Stimulated activated CD4-positive, alpha-beta T cell treated with anti-CD3 and anti-CD28 coated beads, TNF-alpha, amount 100 ng/mL, for 1 hour (primary cell): ENCODE measurements at regions not wholly inside any gene's neighbourhood (a gene's known extent, or its start where the extent isn't known, plus 50 kb on each side); places are given as distances from the start of the nearest gene placed in this dataset.

Source experiments
- DNase-seq, 3 donors: peaks; one replicate each; pipeline ENCODE4 v3.0.0-alpha.2; 2020; ENCODE audit warnings: low read depth in 3 of 3, low spot score in 1 of 3

- no peak for DNase-seq
These were observed 86.1 kb downstream of the C5orf15 start for GRCh38 chr5:133882389-133882695.

- DNase-seq: no peak
These were observed 86.6 kb downstream of the C5orf15 start for GRCh38 chr5:133881576-133882388.

- DNase-seq: no peak
These were observed 90.2 kb downstream of the C5orf15 start for GRCh38 chr5:133878236-133878555.

- no peak for DNase-seq
These were observed 90.8 kb downstream of the C5orf15 start for GRCh38 chr5:133877351-133878235.

DNA sequence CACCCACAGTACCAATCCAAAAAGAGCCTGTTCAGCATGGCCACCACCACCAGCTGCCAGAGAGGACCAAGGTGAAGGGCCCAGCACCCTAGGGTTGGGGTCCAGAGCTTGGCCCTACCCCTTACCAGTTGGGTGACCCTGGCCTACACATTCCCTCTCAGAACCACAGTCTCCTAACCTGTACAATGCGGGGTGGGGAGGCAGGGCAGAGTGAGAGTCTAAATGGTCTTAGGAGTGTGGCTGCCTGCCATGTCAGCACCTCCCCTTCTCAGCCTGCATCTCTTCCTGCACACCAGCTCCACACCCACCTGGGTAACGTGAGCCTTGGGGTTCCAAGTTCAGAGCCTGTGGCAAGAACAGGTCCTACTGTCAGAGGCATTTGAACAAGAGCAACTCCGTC lies 92.2 kb downstream of the C5orf15 start:
- DNase-seq: no peak

- DNase-seq: no peak
These were observed 93.2 kb downstream of the C5orf15 start for GRCh38 chr5:133875179-133875578.

DNA sequence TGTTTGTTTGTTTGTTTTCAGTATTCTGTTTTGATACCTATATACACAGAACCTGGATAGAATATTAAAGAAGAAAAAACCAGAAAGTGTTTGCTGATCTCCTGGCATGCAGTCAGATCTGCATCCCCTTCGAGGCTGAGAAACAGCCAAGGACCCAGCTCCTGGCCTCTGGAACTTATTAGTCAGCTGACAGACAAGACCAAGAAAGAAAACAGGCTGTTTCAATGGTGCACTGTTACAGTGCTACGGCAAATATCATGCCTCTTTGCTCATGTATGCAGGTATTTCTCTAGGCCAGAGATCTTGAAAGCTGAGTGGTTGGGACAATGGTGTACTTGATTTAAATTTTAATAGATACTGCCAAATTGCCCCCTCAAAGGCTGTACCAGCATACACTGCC lies 95.0 kb downstream of the C5orf15 start:
- DNase-seq: no peak

- no peak for DNase-seq
These were observed 97.8 kb downstream of the C5orf15 start for GRCh38 chr5:133870661-133871060.

DNA sequence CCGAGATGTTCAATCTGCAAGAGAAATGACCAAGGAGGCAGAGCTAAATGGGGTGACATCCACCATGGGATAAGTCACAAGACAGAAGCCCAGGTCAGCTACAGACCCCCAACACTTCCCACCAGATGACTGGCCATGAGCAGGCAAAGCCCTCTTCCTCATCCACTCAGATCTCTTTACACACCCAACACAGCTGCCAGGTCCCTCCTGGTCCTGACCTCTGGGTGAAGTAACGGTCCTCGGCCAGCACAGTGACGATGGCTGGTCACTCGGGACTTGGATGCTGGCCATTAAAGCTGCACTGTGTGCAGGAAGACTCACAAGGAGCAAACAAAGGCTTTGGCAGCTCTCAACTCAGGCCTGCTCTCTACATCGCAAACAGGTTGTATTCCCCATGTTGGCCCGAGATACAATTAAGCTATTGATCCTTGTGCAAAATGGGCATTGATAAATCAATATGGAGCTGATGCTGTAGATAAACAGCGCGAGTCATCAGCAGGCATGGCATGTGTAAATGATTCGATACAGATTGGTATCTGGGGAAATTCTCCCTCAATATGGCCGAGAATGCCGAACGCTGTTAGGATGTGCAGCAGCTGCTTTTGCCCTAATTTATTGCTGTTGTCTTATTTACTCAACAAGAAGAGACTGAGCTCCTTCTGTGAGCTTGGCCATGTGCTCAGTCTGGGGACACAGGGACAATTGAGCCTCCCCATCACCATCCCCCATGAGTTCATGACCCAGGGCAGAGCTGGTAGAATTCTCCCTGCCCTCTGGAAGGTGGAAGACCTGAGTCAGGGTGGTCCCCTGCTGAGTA lies 98.7 kb downstream of the C5orf15 start:
- no peak for DNase-seq

- DNase-seq: peak; percentile 10 to 73 (median 28)
These were observed 99.4 kb downstream of the C5orf15 start for GRCh38 chr5:133868946-133869518.

DNA sequence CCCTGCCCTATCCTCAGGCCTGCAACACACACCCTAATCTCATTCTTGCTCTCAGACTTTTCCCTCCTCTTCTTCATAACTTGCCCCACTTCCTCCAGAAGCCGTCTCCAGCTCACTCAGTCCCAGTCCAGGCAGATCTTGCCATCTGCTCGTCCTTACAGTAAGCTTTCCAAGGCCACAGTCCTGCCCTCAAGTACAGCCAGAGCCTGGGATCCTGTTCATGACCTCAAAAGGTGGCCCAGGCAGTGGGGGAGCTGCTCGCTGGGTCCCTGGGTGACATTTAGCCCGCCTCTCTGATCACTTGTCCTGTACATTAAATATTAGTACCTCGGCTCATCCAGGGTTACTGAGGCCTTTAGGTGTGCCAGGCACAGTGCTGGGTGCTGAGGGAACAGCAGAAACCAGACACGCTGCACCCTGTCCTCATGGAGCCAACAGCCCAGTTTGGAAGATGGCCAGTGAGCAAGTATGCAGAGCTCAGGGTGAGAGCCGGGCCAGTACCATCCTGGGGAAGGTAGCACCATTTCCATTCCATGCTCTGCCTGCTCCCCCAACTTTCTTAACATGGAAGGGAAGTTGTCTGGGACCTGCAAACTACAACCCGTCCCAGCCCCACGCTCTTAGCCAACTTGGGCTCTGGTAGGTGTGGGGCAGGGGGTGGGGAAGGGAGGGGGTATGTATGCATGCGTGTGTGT lies 100.4 kb downstream of the C5orf15 start:
- DNase-seq: no peak

DNA sequence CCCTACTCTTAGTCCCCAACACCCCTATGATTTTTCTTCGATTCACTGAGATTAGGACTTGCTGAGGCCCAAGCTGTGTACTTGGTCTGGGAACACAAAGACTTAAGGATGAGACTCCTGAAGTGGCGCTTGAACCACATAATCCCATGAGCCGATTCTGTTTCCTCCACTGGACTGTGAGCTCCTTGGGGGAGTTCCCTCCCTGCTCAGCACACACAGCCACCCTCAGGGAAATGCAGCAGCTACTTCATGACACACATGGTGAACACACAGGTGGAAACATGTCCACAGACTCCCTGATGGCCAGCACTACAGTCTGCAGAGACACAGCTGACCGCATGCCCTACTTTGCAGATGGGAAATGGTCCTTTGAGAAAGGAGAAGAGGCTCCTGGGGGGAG lies 101.1 kb downstream of the C5orf15 start:
- DNase-seq: no peak

DNA sequence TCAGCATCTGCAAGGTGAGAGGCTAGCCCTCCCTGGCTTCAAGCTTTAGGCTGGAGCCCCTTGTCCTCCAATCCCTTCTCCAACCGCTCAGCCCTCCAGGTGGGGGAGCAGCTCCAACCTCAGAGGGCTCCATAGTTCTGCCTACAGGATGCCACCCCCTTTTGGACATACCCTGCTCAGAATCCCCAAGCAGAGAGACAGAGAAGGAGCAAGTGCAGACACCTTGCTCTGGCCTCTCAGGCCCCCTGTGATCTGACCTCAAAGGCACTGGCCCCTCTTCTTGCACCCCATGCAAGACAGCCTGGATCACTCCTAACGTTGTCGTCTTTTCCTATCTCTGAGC lies 101.6 kb downstream of the C5orf15 start:
- no peak for DNase-seq

GRCh38 chr5:133866160-133866902 lies 102.1 kb downstream of the C5orf15 start:
- no peak for DNase-seq

- no peak for DNase-seq
These were observed 103.3 kb downstream of the C5orf15 start for GRCh38 chr5:133865113-133865512.

GRCh38 chr5:133864711-133865110 lies 103.7 kb downstream of the C5orf15 start:
- DNase-seq: no peak

DNA sequence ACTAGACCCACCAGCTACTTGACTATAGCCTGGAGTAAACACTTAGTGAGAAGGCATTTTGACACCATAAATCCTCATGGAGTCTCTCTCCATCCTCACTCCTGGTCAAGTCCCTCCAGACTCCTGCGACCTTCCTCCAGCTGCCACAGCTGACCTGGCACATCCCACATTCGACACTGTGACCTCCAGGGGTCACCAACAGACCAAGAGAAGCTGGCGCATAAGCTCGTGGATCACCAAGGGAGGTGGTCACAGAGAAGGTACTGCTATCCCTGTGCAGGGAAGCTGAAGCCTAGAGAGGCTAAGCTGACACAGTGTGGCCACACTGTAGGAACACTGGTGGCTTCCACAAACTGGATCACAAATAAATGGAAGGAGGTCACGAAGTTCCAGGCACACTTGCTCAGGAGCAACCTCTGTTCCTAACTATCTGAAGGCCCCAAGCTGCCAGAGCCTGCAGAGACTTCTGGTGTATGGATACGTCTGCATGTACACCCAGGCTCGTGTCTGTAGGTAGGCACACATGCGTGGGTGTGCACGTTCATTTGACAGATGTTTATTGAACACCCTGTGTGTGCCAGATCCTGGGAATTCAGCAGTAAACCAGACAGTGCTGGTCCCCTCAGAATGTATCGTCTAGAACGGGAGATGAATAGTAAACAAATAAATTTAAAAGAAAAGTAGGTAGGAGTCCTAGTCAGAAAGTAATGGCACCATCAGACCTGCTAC lies 104.4 kb downstream of the C5orf15 start:
- DNase-seq: no peak

DNA sequence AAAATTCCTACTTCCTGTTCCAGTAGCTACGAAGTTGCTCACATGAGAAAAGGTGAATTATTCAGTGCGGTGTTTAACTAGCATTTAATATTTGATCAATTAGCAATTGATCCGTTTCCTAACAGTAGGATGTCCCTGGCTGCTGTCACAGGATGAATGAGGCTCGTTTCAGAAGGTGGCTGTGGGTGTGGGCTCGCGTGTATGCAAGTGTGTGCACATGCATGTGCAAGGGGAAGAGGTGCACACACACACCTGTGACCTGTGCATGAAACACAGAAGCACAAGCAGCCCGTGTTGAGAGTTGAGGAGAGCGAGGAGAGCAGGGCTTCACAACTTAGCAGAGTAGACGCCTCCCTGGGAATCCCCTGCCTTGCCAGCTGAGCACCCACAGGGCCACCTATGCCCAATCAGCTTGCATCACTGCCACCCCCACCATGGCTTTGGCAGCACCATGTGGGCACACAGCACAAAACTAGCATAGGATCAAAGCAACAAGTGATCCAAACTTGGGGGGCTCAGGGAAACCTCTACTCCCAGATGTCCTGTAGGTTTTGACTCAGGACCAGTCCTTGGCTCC lies 107.2 kb downstream of the C5orf15 start:
- DNase-seq: no peak

- DNase-seq: no peak
These were observed 109.4 kb downstream of the C5orf15 start for GRCh38 chr5:133859073-133859472.
